ENCODE measurements at regions not wholly inside any gene's neighbourhood (a gene's known extent, or its start where the extent isn't known, plus 50 kb on each side); places are given as distances from the start of the nearest gene placed in this dataset.

- TF ChIP-seq, protein P1, sequence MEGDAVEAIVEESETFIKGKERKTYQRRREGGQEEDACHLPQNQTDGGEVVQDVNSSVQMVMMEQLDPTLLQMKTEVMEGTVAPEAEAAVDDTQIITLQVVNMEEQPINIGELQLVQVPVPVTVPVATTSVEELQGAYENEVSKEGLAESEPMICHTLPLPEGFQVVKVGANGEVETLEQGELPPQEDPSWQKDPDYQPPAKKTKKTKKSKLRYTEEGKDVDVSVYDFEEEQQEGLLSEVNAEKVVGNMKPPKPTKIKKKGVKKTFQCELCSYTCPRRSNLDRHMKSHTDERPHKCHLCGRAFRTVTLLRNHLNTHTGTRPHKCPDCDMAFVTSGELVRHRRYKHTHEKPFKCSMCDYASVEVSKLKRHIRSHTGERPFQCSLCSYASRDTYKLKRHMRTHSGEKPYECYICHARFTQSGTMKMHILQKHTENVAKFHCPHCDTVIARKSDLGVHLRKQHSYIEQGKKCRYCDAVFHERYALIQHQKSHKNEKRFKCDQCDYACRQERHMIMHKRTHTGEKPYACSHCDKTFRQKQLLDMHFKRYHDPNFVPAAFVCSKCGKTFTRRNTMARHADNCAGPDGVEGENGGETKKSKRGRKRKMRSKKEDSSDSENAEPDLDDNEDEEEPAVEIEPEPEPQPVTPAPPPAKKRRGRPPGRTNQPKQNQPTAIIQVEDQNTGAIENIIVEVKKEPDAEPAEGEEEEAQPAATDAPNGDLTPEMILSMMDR (conservative IDR thresholded peaks at IDR 0.05): no peak
- Mint-ChIP-seq H3K36me3 (ENCODE audit: low read depth) (no peaks in the 10 kb centered on the region), H3K4me1 (peaks cover 6% of the 10 kb centered on the region)
These were observed 253.6 kb downstream of the C3orf38 start for GRCh38 chr3:88403319-88403718.

DNA sequence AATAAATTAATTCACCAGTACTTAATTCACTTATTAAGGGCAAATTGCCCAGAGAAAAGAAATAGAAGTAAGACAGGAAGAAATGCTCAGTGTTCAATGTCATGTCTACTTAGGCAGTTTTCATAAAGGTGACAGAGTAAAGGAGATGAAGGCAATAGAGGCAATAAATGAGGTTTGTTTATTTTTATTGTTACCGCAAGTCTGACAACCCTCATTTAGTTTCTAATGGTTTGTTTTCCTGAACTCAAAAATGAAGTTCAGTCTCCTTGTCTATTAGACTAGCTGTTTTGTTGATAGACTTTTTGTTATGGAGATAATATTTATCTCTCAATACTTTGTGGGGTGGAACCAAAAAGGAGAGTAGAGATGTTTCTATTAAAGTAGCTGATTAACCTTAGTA is 258.3 kb downstream of the C3orf38 start:
- TF ChIP-seq, protein P1 (conservative IDR thresholded peaks at IDR 0.05): no peak
- Mint-ChIP-seq H3K27me3 (ENCODE audit: low read depth) (no peaks in the 10 kb centered on the region), H3K27ac (ENCODE audit: unreplicated experiment) (no peak overlapping the region), H3K36me3 (ENCODE audit: low read depth) (no peaks in the 10 kb centered on the region), H3K4me1 (peaks cover 25% of the 10 kb centered on the region), H3K4me3 (no peak overlapping the region), H3K9me3 (peaks cover 3% of the 10 kb centered on the region)
- no peak for DNase-seq (ENCODE audit: low read depth, low spot score)

More at GRCh38 chr3:88403319-88403718, 253.6 kb downstream of the C3orf38 start:
- H3K27me3 Mint-ChIP-seq (ENCODE audit: low read depth): no peaks in the 10 kb centered on the region
- no peak overlapping the region for H3K27ac Mint-ChIP-seq (ENCODE audit: unreplicated experiment)
- DNase-seq (ENCODE audit: low read depth, low spot score): no peak
- H3K4me3 Mint-ChIP-seq: no peak overlapping the region
- no peaks in the 10 kb centered on the region for H3K9me3 Mint-ChIP-seq

DNA sequence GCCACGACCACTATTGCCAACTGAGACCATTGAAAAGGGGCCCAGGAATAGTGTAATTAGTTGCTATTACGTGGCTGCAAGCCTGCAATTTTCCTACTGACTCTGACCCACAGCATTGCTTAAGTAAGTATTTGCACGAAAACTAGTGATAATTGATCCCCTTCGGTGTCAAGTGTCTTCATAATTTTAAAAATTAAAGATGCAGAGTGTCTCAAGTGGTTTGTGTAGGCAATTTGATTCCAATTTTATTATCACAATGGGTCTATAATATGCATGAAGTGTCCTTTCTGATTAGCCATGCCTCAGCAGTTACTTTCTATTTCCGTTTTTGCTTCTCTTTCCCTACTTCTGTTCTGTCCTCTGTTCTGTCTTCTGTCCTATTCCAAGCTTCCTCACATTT is 259.2 kb downstream of the C3orf38 start:
- Mint-ChIP-seq H3K4me3 (no peak overlapping the region), H3K4me1 (peaks cover 25% of the 10 kb centered on the region), H3K9me3 (peaks cover 3% of the 10 kb centered on the region), H3K27ac (ENCODE audit: unreplicated experiment) (peak overlapping the region; percentile 86), H3K27me3 (ENCODE audit: low read depth) (no peaks in the 10 kb centered on the region), H3K36me3 (ENCODE audit: low read depth) (no peaks in the 10 kb centered on the region)
- TF ChIP-seq, protein P1 (conservative IDR thresholded peaks at IDR 0.05): no peak
- DNase-seq (ENCODE audit: low read depth, low spot score): no peak

DNA sequence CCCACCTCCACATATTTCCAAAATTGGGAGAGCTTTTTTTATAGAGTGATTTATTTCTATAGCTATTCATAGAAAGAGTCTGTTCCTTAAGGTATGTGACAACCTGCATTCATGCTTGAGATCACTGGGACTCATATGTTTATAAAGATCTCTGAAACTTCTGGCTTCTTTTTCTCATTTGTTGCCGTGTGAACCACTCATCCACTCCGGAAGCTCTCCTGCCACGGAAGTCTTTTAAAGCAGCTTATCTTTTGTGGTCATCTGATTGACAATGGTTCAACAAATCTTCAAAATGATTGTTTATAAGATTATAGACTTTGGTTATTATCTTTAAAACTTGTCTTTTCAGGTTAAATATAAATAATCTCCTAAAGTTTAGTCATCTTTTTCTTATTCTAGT is 260.5 kb downstream of the C3orf38 start:
- no peak for DNase-seq (ENCODE audit: low read depth, low spot score)
- Mint-ChIP-seq H3K9me3 (peaks cover 3% of the 10 kb centered on the region), H3K36me3 (ENCODE audit: low read depth) (no peaks in the 10 kb centered on the region), H3K27me3 (ENCODE audit: low read depth) (no peaks in the 10 kb centered on the region), H3K4me3 (no peak overlapping the region), H3K27ac (ENCODE audit: unreplicated experiment) (no peak overlapping the region), H3K4me1 (peaks cover 25% of the 10 kb centered on the region)
- TF ChIP-seq, protein P1 (conservative IDR thresholded peaks at IDR 0.05): no peak

DNA sequence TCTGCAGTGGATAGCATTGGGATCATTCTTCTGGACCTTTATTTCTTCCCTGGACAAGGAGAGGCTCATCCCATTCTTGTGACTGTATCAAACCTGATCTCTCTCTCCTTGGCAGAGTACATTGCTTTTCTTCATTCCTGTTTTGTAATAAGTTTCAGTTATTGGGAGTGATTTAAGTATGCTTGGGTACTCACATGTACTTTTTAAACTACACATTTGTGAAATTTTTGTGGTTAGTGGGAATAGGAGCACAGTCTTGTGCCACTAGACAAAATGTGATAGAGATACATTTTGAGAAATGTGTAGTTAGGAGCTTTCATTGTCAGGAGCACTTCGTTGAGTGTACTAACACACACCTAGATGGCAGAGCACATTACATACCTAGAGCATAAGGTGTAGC is 262.6 kb downstream of the C3orf38 start:
- H3K27me3 Mint-ChIP-seq (ENCODE audit: low read depth): no peaks in the 10 kb centered on the region
- peaks cover 3% of the 10 kb centered on the region for H3K9me3 Mint-ChIP-seq
- peaks cover 20% of the 10 kb centered on the region for H3K4me1 Mint-ChIP-seq
- no peaks in the 10 kb centered on the region for H3K36me3 Mint-ChIP-seq (ENCODE audit: low read depth)
- H3K27ac Mint-ChIP-seq (ENCODE audit: unreplicated experiment): no peak overlapping the region
- no peak for DNase-seq (ENCODE audit: low read depth, low spot score)
- H3K4me3 Mint-ChIP-seq: no peak overlapping the region
- TF ChIP-seq, protein P1 (conservative IDR thresholded peaks at IDR 0.05): no peak

DNA sequence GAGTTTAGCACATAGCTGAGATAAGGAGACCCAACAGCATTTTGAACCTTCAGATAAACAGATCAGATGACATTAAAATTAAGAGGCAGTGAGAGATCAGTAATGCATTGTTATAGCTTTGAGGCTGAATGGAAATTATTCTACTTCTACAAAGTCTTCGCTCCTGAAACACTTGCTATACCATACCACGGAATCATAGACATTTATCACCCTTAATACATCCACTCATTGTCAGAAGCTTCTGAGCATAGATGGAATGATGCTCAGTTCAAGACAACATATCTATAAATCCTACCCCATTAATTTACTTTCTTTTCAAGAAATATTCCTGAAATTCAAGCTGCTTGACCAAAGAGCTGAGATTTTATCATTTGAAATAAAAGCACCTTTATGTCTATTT is 266.7 kb downstream of the C3orf38 start:
- H3K36me3 Mint-ChIP-seq (ENCODE audit: low read depth): no peaks in the 10 kb centered on the region
- no peaks in the 10 kb centered on the region for H3K4me1 Mint-ChIP-seq
- no peak overlapping the region for H3K27ac Mint-ChIP-seq (ENCODE audit: unreplicated experiment)
- TF ChIP-seq, protein P1 (conservative IDR thresholded peaks at IDR 0.05): no peak
- no peaks in the 10 kb centered on the region for H3K27me3 Mint-ChIP-seq (ENCODE audit: low read depth)
- no peak for DNase-seq (ENCODE audit: low read depth, low spot score)
- no peaks in the 10 kb centered on the region for H3K9me3 Mint-ChIP-seq
- no peak overlapping the region for H3K4me3 Mint-ChIP-seq

Measured in neural crest cell (in vitro differentiated cells).